Lower lobe of right lung (tissue), 2 donors: ENCODE measurements at regions not wholly inside any gene's neighbourhood (a gene's known extent, or its start where the extent isn't known, plus 50 kb on each side); places are given as distances from the start of the nearest gene placed in this dataset.

Experiments
- ATAC-seq, 2 donors: fragments of 200-7000 bp; cut with Tn5 transposase; one replicate each; pipeline ENCODE4 v1.9.1; 2020 to 2022; ENCODE audit warnings: mild to moderate bottlenecking in 2 of 2, moderate library complexity in 2 of 2
- DNase-seq: peaks from one replicate; pipeline ENCODE4 v3.0.0-alpha.2; 2020
- H3K27ac ChIP-seq: fragments of 200-600 bp; one replicate; pipeline ENCODE4 v1.8.0; 2022
- H3K27me3 ChIP-seq: fragments of 200-600 bp; one replicate; pipeline ENCODE4 v1.8.0; 2022; ENCODE audit warnings: low read depth
- H3K36me3 ChIP-seq: fragments of 200-600 bp; one replicate; pipeline ENCODE4 v1.8.0; 2022; ENCODE audit warnings: mild to moderate bottlenecking
- H3K4me1 ChIP-seq: fragments of 200-600 bp; one replicate; pipeline ENCODE4 v1.8.0; 2022
- H3K4me3 ChIP-seq: fragments of 200-600 bp; one replicate; pipeline ENCODE4 v1.8.0; 2022; ENCODE audit warnings: mild to moderate bottlenecking
- H3K9me3 ChIP-seq: fragments of 200-600 bp; one replicate; pipeline ENCODE4 v1.8.0; 2022
- intact Hi-C: fragments of 100-400 bp; cut with DNase I; formaldehyde crosslinking; loops from one replicate; pipeline ENCODE4 v1.11.0; 2022
- TF ChIP-seq, protein P1 (sequence below): fragments of 200-600 bp; IDR thresholded peaks from one replicate; pipeline ENCODE4 v1.8.0; 2022; ENCODE audit warnings: antibody characterized with exemption, mild to moderate bottlenecking
- donor health status: DM: no; HTN: yes; CAD: no; lungs with severe emphysema.

GRCh38 chr20:6480328-6481200 is 286.9 kb upstream of the BMP2 start:
- TF ChIP-seq, protein P1, sequence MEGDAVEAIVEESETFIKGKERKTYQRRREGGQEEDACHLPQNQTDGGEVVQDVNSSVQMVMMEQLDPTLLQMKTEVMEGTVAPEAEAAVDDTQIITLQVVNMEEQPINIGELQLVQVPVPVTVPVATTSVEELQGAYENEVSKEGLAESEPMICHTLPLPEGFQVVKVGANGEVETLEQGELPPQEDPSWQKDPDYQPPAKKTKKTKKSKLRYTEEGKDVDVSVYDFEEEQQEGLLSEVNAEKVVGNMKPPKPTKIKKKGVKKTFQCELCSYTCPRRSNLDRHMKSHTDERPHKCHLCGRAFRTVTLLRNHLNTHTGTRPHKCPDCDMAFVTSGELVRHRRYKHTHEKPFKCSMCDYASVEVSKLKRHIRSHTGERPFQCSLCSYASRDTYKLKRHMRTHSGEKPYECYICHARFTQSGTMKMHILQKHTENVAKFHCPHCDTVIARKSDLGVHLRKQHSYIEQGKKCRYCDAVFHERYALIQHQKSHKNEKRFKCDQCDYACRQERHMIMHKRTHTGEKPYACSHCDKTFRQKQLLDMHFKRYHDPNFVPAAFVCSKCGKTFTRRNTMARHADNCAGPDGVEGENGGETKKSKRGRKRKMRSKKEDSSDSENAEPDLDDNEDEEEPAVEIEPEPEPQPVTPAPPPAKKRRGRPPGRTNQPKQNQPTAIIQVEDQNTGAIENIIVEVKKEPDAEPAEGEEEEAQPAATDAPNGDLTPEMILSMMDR: no peak
- H3K4me1 ChIP-seq: no peaks in the 10 kb centered on the region
- no peaks in the 10 kb centered on the region for H3K36me3 ChIP-seq
- no peaks in the 10 kb centered on the region for H3K27me3 ChIP-seq
- H3K27ac ChIP-seq: no peak overlapping the region
- ATAC-seq (no peak), DNase-seq (no peak)
- H3K9me3 ChIP-seq: no peaks in the 10 kb centered on the region
- H3K4me3 ChIP-seq: no peak overlapping the region
- intact Hi-C loops: no loop called here

GRCh38 chr20:6473197-6473596 is 294.3 kb upstream of the BMP2 start:
- no peaks in the 10 kb centered on the region for H3K4me1 ChIP-seq
- no peaks in the 10 kb centered on the region for H3K27me3 ChIP-seq
- H3K4me3 ChIP-seq: no peak overlapping the region
- intact Hi-C loops: no loop called here
- H3K36me3 ChIP-seq: no peaks in the 10 kb centered on the region
- no peak for DNase-seq
- TF ChIP-seq, protein P1: no peak
- no peaks in the 10 kb centered on the region for H3K9me3 ChIP-seq
- no peak overlapping the region for H3K27ac ChIP-seq
- no peak for ATAC-seq

DNA sequence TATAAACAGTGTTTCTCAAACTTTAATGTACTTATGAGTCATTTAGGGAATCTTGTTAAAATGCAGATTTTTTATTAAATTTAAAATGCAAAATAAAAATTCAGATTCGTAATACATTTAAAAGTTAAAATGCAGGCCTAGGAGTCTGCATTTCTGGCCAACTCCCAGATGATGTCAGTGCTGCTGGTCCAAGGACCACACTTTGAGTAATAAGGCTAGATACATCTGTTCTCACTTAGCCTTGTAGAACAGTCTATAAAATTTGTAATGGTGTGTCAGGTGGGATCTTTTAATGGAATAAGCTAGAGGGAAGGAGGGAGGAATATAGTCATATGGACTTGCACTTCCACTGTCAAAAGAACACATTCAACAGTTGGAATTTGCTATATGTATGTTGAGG is 295.6 kb upstream of the BMP2 start:
- Histone ChIP-seq H3K4me1 (no peaks in the 10 kb centered on the region), H3K36me3 (no peaks in the 10 kb centered on the region), H3K4me3 (no peak overlapping the region), H3K27ac (no peak overlapping the region), H3K27me3 (no peaks in the 10 kb centered on the region), H3K9me3 (no peaks in the 10 kb centered on the region)
- TF ChIP-seq, protein P1: no peak
- ATAC-seq (no peak), DNase-seq (no peak)
- intact Hi-C loops: no loop called here

- Histone ChIP-seq H3K27ac (no peak overlapping the region), H3K27me3 (no peaks in the 10 kb centered on the region), H3K36me3 (no peaks in the 10 kb centered on the region), H3K4me1 (no peaks in the 10 kb centered on the region), H3K9me3 (no peaks in the 10 kb centered on the region), H3K4me3 (no peak overlapping the region)
- ATAC-seq (no peak), DNase-seq (no peak)
- TF ChIP-seq, protein P1: no peak
- intact Hi-C loops: no loop called here
Observed at GRCh38 chr20:6471110-6471647, 296.3 kb upstream of the BMP2 start.

DNA sequence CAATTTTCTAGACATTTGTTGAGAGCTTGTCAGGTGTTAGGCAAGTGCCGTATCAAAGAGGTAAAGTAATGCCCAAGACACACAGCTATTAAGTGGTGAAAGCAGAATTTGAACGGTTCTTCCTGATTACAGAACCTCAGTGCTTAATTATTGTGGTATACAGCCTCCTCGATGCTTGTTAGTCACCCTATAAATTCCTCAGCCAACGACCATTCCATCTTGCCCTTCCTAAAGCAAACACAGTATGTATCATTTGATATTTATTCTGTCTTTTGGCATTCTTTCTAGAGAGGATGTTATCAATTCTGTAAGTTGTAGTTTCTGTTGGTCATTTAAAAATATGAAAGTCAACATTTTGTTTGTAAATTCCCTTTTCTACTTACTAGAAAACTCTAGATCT is 297.8 kb upstream of the BMP2 start:
- DNase-seq (no peak), ATAC-seq (no peak)
- Histone ChIP-seq H3K27me3 (no peaks in the 10 kb centered on the region), H3K4me3 (no peak overlapping the region), H3K36me3 (no peaks in the 10 kb centered on the region), H3K9me3 (no peaks in the 10 kb centered on the region), H3K4me1 (no peaks in the 10 kb centered on the region), H3K27ac (no peak overlapping the region)
- intact Hi-C loops: no loop called here
- TF ChIP-seq, protein P1: no peak
